ENCODE measurements at regions not wholly inside any gene's neighbourhood (a gene's known extent, or its start where the extent isn't known, plus 50 kb on each side); places are given as distances from the start of the nearest gene placed in this dataset.

- Histone ChIP-seq H4K20me1 (ENCODE audit: insufficient read depth, low read length) (no peaks in the 10 kb centered on the region), H3K9ac (ENCODE audit: low read length) (no peak overlapping the region), H3K79me2 (ENCODE audit: low read length) (no peaks in the 10 kb centered on the region), H3K9me3 (ENCODE audit: insufficient read depth, low read length) (no peaks in the 10 kb centered on the region), H2AFZ (ENCODE audit: low read depth, low read length) (no peak overlapping the region), H3K36me3 (replicated peaks; ENCODE audit: low read depth, low read length) (no peaks in the 10 kb centered on the region), H3K4me1 (ENCODE audit: low read length) (no peaks in the 10 kb centered on the region), H3K27me3 (ENCODE audit: low read depth, low read length) (no peaks in the 10 kb centered on the region), H3K4me2 (ENCODE audit: low read length) (no peak overlapping the region), H3K27ac (ENCODE audit: low read length) (no peak overlapping the region), H3K4me3 (ENCODE audit: low read length) (no peak overlapping the region)
- no peak for TF ChIP-seq CTCF (IDR thresholded peaks at IDR 0.05; ENCODE audit: low read depth, low read length)
- no peak for TF ChIP-seq EZH2phosphoT487 (IDR thresholded peaks at IDR 0.05; ENCODE audit: low read depth)
Observed at GRCh38 chr5:28984639-28985038, 1946.3 kb upstream of the CDH9 start.

DNA sequence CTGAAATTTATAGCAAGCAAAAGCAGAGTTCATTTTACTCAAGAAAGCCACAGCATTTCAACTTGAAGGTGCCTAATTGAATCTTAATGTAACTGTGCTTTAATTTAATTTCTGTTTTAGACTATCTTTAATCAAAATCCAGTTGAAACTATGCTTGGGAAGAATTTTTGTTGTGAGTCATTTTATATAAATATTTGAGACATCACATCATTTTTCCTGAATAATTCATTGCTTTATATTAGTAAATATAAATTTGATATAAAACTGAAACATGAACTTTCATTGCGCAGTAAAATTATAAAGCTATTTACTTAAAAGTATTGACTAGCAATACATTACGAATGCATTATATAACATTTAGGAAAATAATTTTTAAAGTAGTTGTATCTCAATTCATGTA is 1937.1 kb upstream of the CDH9 start:
- Histone ChIP-seq H3K27ac (ENCODE audit: low read length) (no peak overlapping the region), H2AFZ (ENCODE audit: low read depth, low read length) (no peak overlapping the region), H3K36me3 (replicated peaks; ENCODE audit: low read depth, low read length) (no peaks in the 10 kb centered on the region), H4K20me1 (ENCODE audit: insufficient read depth, low read length) (no peaks in the 10 kb centered on the region), H3K4me3 (ENCODE audit: low read length) (no peak overlapping the region), H3K4me1 (ENCODE audit: low read length) (no peaks in the 10 kb centered on the region), H3K27me3 (ENCODE audit: low read depth, low read length) (no peaks in the 10 kb centered on the region), H3K79me2 (ENCODE audit: low read length) (no peaks in the 10 kb centered on the region), H3K9ac (ENCODE audit: low read length) (no peak overlapping the region), H3K4me2 (ENCODE audit: low read length) (no peak overlapping the region), H3K9me3 (ENCODE audit: insufficient read depth, low read length) (no peaks in the 10 kb centered on the region)
- TF ChIP-seq CTCF (IDR thresholded peaks at IDR 0.05; ENCODE audit: low read depth, low read length) (no peak), EZH2phosphoT487 (IDR thresholded peaks at IDR 0.05; ENCODE audit: low read depth) (no peak)

GRCh38 chr5:28967848-28968247 is 1929.5 kb upstream of the CDH9 start:
- no peak for TF ChIP-seq CTCF (IDR thresholded peaks at IDR 0.05; ENCODE audit: low read depth, low read length)
- TF ChIP-seq EZH2phosphoT487 (IDR thresholded peaks at IDR 0.05; ENCODE audit: low read depth): no peak
- no peak overlapping the region for H3K27ac ChIP-seq (ENCODE audit: low read length)
- no peaks in the 10 kb centered on the region for H3K4me1 ChIP-seq (ENCODE audit: low read length)
- no peaks in the 10 kb centered on the region for H3K27me3 ChIP-seq (ENCODE audit: low read depth, low read length)
- H4K20me1 ChIP-seq (ENCODE audit: insufficient read depth, low read length): no peaks in the 10 kb centered on the region
- no peaks in the 10 kb centered on the region for H3K79me2 ChIP-seq (ENCODE audit: low read length)
- no peak overlapping the region for H2AFZ ChIP-seq (ENCODE audit: low read depth, low read length)
- no peaks in the 10 kb centered on the region for H3K9me3 ChIP-seq (ENCODE audit: insufficient read depth, low read length)
- no peaks in the 10 kb centered on the region for H3K36me3 ChIP-seq (replicated peaks; ENCODE audit: low read depth, low read length)
- H3K9ac ChIP-seq (ENCODE audit: low read length): no peak overlapping the region
- H3K4me2 ChIP-seq (ENCODE audit: low read length): no peak overlapping the region
- H3K4me3 ChIP-seq (ENCODE audit: low read length): no peak overlapping the region

DNA sequence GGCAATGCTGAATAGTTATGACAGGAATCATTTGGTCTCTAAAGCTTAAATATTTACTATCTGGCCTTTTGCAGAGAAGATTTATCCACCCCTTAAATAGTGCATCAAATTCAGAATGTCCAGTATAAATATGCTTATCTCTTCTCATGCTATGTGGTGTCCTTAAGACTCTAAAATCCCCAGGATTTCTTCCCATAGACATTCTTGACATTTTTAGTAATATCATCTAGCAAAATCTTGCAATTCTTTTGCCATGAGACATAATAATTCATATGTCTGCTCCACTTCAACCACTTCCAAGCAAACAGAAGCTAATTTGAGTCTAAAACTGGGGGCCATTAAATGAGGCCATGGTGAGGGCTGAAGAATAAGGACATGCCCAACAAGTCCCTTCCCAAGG is 1923.4 kb upstream of the CDH9 start:
- TF ChIP-seq CTCF (IDR thresholded peaks at IDR 0.05; ENCODE audit: low read depth, low read length): no peak
- no peak for TF ChIP-seq EZH2phosphoT487 (IDR thresholded peaks at IDR 0.05; ENCODE audit: low read depth)
- Histone ChIP-seq H3K27ac (ENCODE audit: low read length) (no peak overlapping the region), H3K9ac (ENCODE audit: low read length) (no peak overlapping the region), H3K27me3 (ENCODE audit: low read depth, low read length) (no peaks in the 10 kb centered on the region), H4K20me1 (ENCODE audit: insufficient read depth, low read length) (no peaks in the 10 kb centered on the region), H3K4me2 (ENCODE audit: low read length) (no peak overlapping the region), H3K4me1 (ENCODE audit: low read length) (no peaks in the 10 kb centered on the region), H2AFZ (ENCODE audit: low read depth, low read length) (no peak overlapping the region), H3K9me3 (ENCODE audit: insufficient read depth, low read length) (no peaks in the 10 kb centered on the region), H3K79me2 (ENCODE audit: low read length) (no peaks in the 10 kb centered on the region), H3K4me3 (ENCODE audit: low read length) (no peak overlapping the region), H3K36me3 (replicated peaks; ENCODE audit: low read depth, low read length) (no peaks in the 10 kb centered on the region)

Measured in OCI-LY3 (cell line).